H9 (cell line): ENCODE measurements at regions not wholly inside any gene's neighbourhood (a gene's known extent, or its start where the extent isn't known, plus 50 kb on each side); places are given as distances from the start of the nearest gene placed in this dataset.

Experiments used
- DNase-seq: peaks from one replicate; pipeline ENCODE4 v3.0.0-alpha.2; 2017
- H2AFZ ChIP-seq: one replicate; pipeline ENCODE4 v1.6.1; 2013; ENCODE audit warnings: mild to moderate bottlenecking, low read length, control low read depth, moderate library complexity
- H2AK5ac ChIP-seq: 2 replicates; pipeline ENCODE4 v1.6.1; 2013; ENCODE audit warnings: low read length, control low read depth, mixed read lengths; ENCODE audit not compliant: insufficient read length
- H2BK120ac ChIP-seq: one replicate; pipeline ENCODE4 v1.6.1; 2013; ENCODE audit warnings: low read depth, mild to moderate bottlenecking, low read length, control low read depth, inconsistent platforms; ENCODE audit not compliant: poor library complexity, severe bottlenecking
- H2BK12ac ChIP-seq: 2 replicates; pipeline ENCODE4 v1.6.1; 2013; ENCODE audit warnings: low read length, control low read depth, mixed read lengths, low read depth; ENCODE audit not compliant: insufficient read length
- H2BK15ac ChIP-seq: 2 replicates; pipeline ENCODE4 v1.6.1; 2013; ENCODE audit warnings: low read depth, low read length, control low read depth
- H2BK20ac ChIP-seq: one replicate; pipeline ENCODE4 v1.6.1; 2013; ENCODE audit warnings: low read depth, mild to moderate bottlenecking, low read length, control low read depth, inconsistent platforms; ENCODE audit not compliant: poor library complexity, severe bottlenecking
- H2BK5ac ChIP-seq: 2 replicates; pipeline ENCODE4 v1.6.1; 2013; ENCODE audit warnings: low read length, control low read depth, mixed read lengths; ENCODE audit not compliant: insufficient read length
- H3K14ac ChIP-seq: 2 replicates; pipeline ENCODE4 v1.6.1; 2013; ENCODE audit warnings: low read length, control low read depth; ENCODE audit not compliant: insufficient read depth
- H3K18ac ChIP-seq: 2 replicates; pipeline ENCODE4 v1.6.1; 2013; ENCODE audit warnings: low read depth, mild to moderate bottlenecking, mixed read lengths, low read length, control low read depth; ENCODE audit not compliant: insufficient read length
- H3K23ac ChIP-seq: 2 replicates; pipeline ENCODE4 v1.6.1; 2013; ENCODE audit warnings: low read length, control low read depth, mixed read lengths, low read depth; ENCODE audit not compliant: insufficient read length
- H3K23me2 ChIP-seq: 2 replicates; pipeline ENCODE4 v1.6.1; 2013; ENCODE audit warnings: low read depth, mild to moderate bottlenecking, mixed read lengths, low read length, control low read depth; ENCODE audit not compliant: insufficient read length, poor library complexity, severe bottlenecking
- H3K27ac ChIP-seq: 2 replicates; pipeline ENCODE4 v1.5.1; 2013; ENCODE audit warnings: low read length, control low read depth, mixed read lengths, low read depth; ENCODE audit not compliant: insufficient read length
- H3K27me3 ChIP-seq: 2 replicates; pipeline ENCODE4 v1.6.1; 2013; ENCODE audit warnings: low read length, control low read depth, inconsistent platforms; ENCODE audit not compliant: insufficient read depth
- H3K4ac ChIP-seq: 2 replicates; pipeline ENCODE4 v1.6.1; 2013; ENCODE audit warnings: low read depth, mild to moderate bottlenecking, control low read depth, inconsistent platforms, low read length, moderate library complexity
- H3K4me1 ChIP-seq: 2 replicates; pipeline ENCODE4 v1.6.1; 2013; ENCODE audit warnings: low read length, control low read depth, inconsistent platforms; ENCODE audit not compliant: insufficient read depth
- H3K4me2 ChIP-seq: 2 replicates; pipeline ENCODE4 v1.6.1; 2013; ENCODE audit warnings: low read length, control low read depth, mixed read lengths; ENCODE audit not compliant: insufficient read length, insufficient read depth
- H3K56ac ChIP-seq: 2 replicates; pipeline ENCODE4 v1.6.1; 2013; ENCODE audit warnings: low read depth, mild to moderate bottlenecking, mixed read lengths, low read length, control low read depth; ENCODE audit not compliant: insufficient read length
- H3K79me1 ChIP-seq: 2 replicates; pipeline ENCODE4 v1.6.1; 2013; ENCODE audit warnings: low read depth, mild to moderate bottlenecking, moderate library complexity, low read length, control low read depth, inconsistent platforms; ENCODE audit not compliant: insufficient read depth, poor library complexity, severe bottlenecking
- H3K79me2 ChIP-seq: 2 replicates; pipeline ENCODE4 v1.6.1; 2013; ENCODE audit warnings: low read length, control low read depth, inconsistent platforms; ENCODE audit not compliant: insufficient read depth
- H3K9ac ChIP-seq: 2 replicates; pipeline ENCODE4 v1.6.1; 2013; ENCODE audit warnings: low read length, control low read depth, mixed read lengths; ENCODE audit not compliant: insufficient read length; ENCODE audit errors: extremely low read depth
- H3K9me3 ChIP-seq: one replicate; pipeline ENCODE4 v1.6.1; 2013; ENCODE audit warnings: low read depth, low read length, inconsistent platforms; ENCODE audit not compliant: control insufficient read depth
- H3T11ph ChIP-seq: one replicate; pipeline ENCODE4 v1.6.1; 2013; ENCODE audit warnings: mild to moderate bottlenecking, low read length, control low read depth, inconsistent platforms
- H4K20me1 ChIP-seq: one replicate; pipeline ENCODE4 v1.6.1; 2013; ENCODE audit not compliant: control insufficient read depth, insufficient read length, insufficient read depth
- H4K5ac ChIP-seq: 2 replicates; pipeline ENCODE4 v1.6.1; 2013; ENCODE audit warnings: low read depth, mild to moderate bottlenecking, mixed read lengths, low read length, control low read depth; ENCODE audit not compliant: insufficient read length
- H4K8ac ChIP-seq: replicated peaks from 2 replicates; pipeline ENCODE4 v1.6.1; 2013; ENCODE audit warnings: low read length, control low read depth, mixed read lengths, low read depth; ENCODE audit not compliant: insufficient read length
- H4K91ac ChIP-seq: 2 replicates; pipeline ENCODE4 v1.6.1; 2013; ENCODE audit warnings: low read depth, mild to moderate bottlenecking, moderate library complexity, mixed read lengths, low read length, control low read depth; ENCODE audit not compliant: insufficient read length
- H3K27ac Mint-ChIP-seq, 3 experiments: 2 replicates in 2 of 3; 3 replicates in 1 of 3; pipeline ENCODE4 v1.8.0; 2020 to 2021; ENCODE audit warnings: mixed read lengths in 3 of 3, mild to moderate bottlenecking in 1 of 3, moderate library complexity in 1 of 3
- H3K27me3 Mint-ChIP-seq: 2 replicates; pipeline ENCODE4 v1.8.0; 2021; ENCODE audit warnings: low read depth, mild to moderate bottlenecking, moderate library complexity, mixed read lengths
- H3K36me3 Mint-ChIP-seq, 3 experiments: 2 replicates in 2 of 3; 3 replicates in 1 of 3; pipeline ENCODE4 v1.8.0; 2020 to 2021; ENCODE audit warnings: low read depth in 3 of 3, mixed read lengths in 3 of 3; ENCODE audit not compliant: insufficient read depth in 1 of 3
- H3K4me1 Mint-ChIP-seq, 2 experiments: 2 replicates each; pipeline ENCODE4 v1.8.0; 2020; ENCODE audit warnings: mixed read lengths in 2 of 2
- H3K4me3 Mint-ChIP-seq, 2 experiments: 2 replicates in 1 of 2; 3 replicates in 1 of 2; pipeline ENCODE4 v1.8.0; 2020 to 2021; ENCODE audit warnings: mild to moderate bottlenecking in 2 of 2, mixed read lengths in 2 of 2, moderate library complexity in 1 of 2
- H3K9me3 Mint-ChIP-seq, 2 experiments: 2 replicates in 1 of 2; 3 replicates in 1 of 2; pipeline ENCODE4 v1.8.0; 2020; ENCODE audit warnings: mild to moderate bottlenecking in 2 of 2, mixed read lengths in 2 of 2, moderate library complexity in 1 of 2
- WGBS: extraction: QIAGEN DNeasy Blood & Tissue Kit; methylation state at CpG from one replicate; pipeline ENCODE4 v1.1.7; 2013; ENCODE audit warnings: missing lambda C conversion rate, low lambda C conversion rate, mixed read lengths; ENCODE audit not compliant: insufficient read length; ENCODE audit errors: extremely low coverage; 5-methylcytosine and 5-hydroxymethylcytosine counted together
- TF ChIP-seq, protein P1 (sequence below): fragments of 200-600 bp; sonication (generic); conservative IDR thresholded peaks from 3 replicates; pipeline ENCODE4 v1.8.0; 2021; ENCODE audit warnings: antibody characterized with exemption, mild to moderate bottlenecking

DNA sequence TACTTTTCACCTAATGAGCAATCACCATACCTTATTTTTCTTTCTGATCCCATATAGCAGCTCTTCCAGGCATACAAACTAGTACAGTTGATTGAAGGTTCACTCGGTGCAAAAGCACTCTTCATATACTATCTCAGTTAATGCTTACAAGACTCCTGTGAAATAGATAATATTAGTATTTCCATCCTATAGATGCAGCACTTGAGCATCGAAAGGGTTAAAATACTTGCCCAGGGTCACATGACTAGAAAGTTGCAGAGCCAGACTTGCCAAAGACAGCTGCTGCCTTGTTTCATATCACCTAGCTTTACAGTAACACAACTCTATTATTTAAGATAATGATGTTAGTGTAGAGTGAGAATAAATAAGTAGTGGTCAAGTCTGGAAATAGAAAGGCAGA, 466.0 kb upstream of the TNP1 start:
- Histone ChIP-seq H2BK5ac (no peak overlapping the region), H3K9me3 (no peaks in the 10 kb centered on the region), H3K18ac (no peak overlapping the region), H2AK5ac (no peak overlapping the region), H3K27ac (no peak overlapping the region), H4K5ac (no peak overlapping the region), H2BK20ac (no peak overlapping the region), H3K56ac (no peak overlapping the region), H4K20me1 (no peaks in the 10 kb centered on the region), H3K14ac (no peak overlapping the region), H3K23ac (no peak overlapping the region), H3K27me3 (no peaks in the 10 kb centered on the region), H3K9ac (no peak overlapping the region), H2BK15ac (no peak overlapping the region), H3K4me1 (peaks cover 3% of the 10 kb centered on the region; the same call in 1 of the 2 replicates), H4K8ac (no peak overlapping the region), H3T11ph (no peak overlapping the region), H3K4me2 (no peak overlapping the region), H3K79me1 (no peaks in the 10 kb centered on the region), H4K91ac (no peak overlapping the region), H3K79me2 (no peaks in the 10 kb centered on the region), H3K23me2 (no peaks in the 10 kb centered on the region), H2BK12ac (no peak overlapping the region), H3K4ac (no peak overlapping the region), H2AFZ (no peak overlapping the region), H2BK120ac (no peak overlapping the region)
- no peaks in the 10 kb centered on the region for H3K27me3 Mint-ChIP-seq
- no CpG with 5 or more reads among the region's 2 CpGs for WGBS
- no peak overlapping the region for H3K27ac Mint-ChIP-seq
- peaks cover 10 to 16% of the 10 kb centered on the region in 2 experiments for H3K4me1 Mint-ChIP-seq
- no peak for DNase-seq
- no peaks in the 10 kb centered on the region; a peak in 1 of 5 replicates for H3K9me3 Mint-ChIP-seq
- TF ChIP-seq, protein P1, sequence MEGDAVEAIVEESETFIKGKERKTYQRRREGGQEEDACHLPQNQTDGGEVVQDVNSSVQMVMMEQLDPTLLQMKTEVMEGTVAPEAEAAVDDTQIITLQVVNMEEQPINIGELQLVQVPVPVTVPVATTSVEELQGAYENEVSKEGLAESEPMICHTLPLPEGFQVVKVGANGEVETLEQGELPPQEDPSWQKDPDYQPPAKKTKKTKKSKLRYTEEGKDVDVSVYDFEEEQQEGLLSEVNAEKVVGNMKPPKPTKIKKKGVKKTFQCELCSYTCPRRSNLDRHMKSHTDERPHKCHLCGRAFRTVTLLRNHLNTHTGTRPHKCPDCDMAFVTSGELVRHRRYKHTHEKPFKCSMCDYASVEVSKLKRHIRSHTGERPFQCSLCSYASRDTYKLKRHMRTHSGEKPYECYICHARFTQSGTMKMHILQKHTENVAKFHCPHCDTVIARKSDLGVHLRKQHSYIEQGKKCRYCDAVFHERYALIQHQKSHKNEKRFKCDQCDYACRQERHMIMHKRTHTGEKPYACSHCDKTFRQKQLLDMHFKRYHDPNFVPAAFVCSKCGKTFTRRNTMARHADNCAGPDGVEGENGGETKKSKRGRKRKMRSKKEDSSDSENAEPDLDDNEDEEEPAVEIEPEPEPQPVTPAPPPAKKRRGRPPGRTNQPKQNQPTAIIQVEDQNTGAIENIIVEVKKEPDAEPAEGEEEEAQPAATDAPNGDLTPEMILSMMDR: no peak
- no peak overlapping the region for H3K4me3 Mint-ChIP-seq
- H3K36me3 Mint-ChIP-seq: no peaks in the 10 kb centered on the region; a peak in 2 of 7 replicates
